HL-60 (cell line): ENCODE measurements at regions not wholly inside any gene's neighbourhood (a gene's known extent, or its start where the extent isn't known, plus 50 kb on each side); places are given as distances from the start of the nearest gene placed in this dataset.

Source experiments
- GABPA ChIP-seq: IDR thresholded peaks from 2 replicates; pipeline ENCODE4 v1.6.1; 2012; ENCODE audit warnings: low read depth
- POLR2AphosphoS5 ChIP-seq: IDR thresholded peaks from 2 replicates; pipeline ENCODE4 v1.6.1; 2012; ENCODE audit warnings: low read depth
- SPI1 ChIP-seq: IDR thresholded peaks from 2 replicates; pipeline ENCODE4 v1.6.1; 2012; ENCODE audit warnings: low read depth, mild to moderate bottlenecking, borderline replicate concordance
- TF ChIP-seq, protein P1 (sequence below): IDR thresholded peaks from one replicate; pipeline ENCODE4 v1.5.1; 2011; ENCODE audit warnings: low read length, control low read depth, inconsistent platforms; ENCODE audit not compliant: insufficient read depth
- TF ChIP-seq, protein P2 (sequence below): IDR thresholded peaks from 2 replicates; pipeline ENCODE4 v1.6.1; 2012; ENCODE audit warnings: low read depth; ENCODE audit not compliant: insufficient replicate concordance

DNA sequence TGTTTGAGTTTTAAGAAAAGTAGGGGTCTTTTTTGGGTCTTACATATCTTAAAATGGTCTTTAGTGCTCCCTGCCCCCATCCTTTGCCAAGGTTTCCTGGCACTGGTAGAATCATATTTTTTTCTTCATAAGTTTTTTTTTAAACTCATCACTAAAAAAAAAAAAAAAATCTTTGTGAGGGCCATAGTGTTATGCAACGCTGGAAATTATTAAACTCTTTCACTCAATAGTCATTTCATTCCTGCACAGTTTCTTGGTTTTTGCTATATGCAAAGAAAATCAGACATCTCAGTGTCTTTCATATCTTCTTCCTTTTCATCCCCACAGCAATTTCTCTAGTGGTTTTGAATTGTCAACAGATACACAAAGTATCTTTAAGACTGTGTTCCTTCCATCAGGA is 95.6 kb downstream of the TMA16 start:
- no peak for TF ChIP-seq SPI1
- TF ChIP-seq, protein P1, sequence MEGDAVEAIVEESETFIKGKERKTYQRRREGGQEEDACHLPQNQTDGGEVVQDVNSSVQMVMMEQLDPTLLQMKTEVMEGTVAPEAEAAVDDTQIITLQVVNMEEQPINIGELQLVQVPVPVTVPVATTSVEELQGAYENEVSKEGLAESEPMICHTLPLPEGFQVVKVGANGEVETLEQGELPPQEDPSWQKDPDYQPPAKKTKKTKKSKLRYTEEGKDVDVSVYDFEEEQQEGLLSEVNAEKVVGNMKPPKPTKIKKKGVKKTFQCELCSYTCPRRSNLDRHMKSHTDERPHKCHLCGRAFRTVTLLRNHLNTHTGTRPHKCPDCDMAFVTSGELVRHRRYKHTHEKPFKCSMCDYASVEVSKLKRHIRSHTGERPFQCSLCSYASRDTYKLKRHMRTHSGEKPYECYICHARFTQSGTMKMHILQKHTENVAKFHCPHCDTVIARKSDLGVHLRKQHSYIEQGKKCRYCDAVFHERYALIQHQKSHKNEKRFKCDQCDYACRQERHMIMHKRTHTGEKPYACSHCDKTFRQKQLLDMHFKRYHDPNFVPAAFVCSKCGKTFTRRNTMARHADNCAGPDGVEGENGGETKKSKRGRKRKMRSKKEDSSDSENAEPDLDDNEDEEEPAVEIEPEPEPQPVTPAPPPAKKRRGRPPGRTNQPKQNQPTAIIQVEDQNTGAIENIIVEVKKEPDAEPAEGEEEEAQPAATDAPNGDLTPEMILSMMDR = no peak
- TF ChIP-seq POLR2AphosphoS5 = no peak
- TF ChIP-seq, protein P2, sequence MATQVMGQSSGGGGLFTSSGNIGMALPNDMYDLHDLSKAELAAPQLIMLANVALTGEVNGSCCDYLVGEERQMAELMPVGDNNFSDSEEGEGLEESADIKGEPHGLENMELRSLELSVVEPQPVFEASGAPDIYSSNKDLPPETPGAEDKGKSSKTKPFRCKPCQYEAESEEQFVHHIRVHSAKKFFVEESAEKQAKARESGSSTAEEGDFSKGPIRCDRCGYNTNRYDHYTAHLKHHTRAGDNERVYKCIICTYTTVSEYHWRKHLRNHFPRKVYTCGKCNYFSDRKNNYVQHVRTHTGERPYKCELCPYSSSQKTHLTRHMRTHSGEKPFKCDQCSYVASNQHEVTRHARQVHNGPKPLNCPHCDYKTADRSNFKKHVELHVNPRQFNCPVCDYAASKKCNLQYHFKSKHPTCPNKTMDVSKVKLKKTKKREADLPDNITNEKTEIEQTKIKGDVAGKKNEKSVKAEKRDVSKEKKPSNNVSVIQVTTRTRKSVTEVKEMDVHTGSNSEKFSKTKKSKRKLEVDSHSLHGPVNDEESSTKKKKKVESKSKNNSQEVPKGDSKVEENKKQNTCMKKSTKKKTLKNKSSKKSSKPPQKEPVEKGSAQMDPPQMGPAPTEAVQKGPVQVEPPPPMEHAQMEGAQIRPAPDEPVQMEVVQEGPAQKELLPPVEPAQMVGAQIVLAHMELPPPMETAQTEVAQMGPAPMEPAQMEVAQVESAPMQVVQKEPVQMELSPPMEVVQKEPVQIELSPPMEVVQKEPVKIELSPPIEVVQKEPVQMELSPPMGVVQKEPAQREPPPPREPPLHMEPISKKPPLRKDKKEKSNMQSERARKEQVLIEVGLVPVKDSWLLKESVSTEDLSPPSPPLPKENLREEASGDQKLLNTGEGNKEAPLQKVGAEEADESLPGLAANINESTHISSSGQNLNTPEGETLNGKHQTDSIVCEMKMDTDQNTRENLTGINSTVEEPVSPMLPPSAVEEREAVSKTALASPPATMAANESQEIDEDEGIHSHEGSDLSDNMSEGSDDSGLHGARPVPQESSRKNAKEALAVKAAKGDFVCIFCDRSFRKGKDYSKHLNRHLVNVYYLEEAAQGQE = no peak
- no peak for TF ChIP-seq GABPA
